ENCODE measurements at regions not wholly inside any gene's neighbourhood (a gene's known extent, or its start where the extent isn't known, plus 50 kb on each side); places are given as distances from the start of the nearest gene placed in this dataset.

- Mint-ChIP-seq H3K4me1 (no peaks in the 10 kb centered on the region), H3K36me3 (peaks cover 8% of the 10 kb centered on the region), H3K9me3 (peaks cover 7 to 8% of the 10 kb centered on the region in 2 donors), H3K27me3 (ENCODE audit: low read depth in 2 of 2) (no peaks in the 10 kb centered on the region), H3K27ac (no peak overlapping the region), H3K4me3 (no peak overlapping the region)
- 71% methylated on average over 2 of the region's 2 CpGs for WGBS (ENCODE audit: insufficient coverage)
- Histone ChIP-seq H3K9me3 (ENCODE audit: control insufficient read depth, insufficient read depth, low read length) (no peaks in the 10 kb centered on the region), H3K36me3 (ENCODE audit: control insufficient read depth, insufficient read depth, low read length) (no peaks in the 10 kb centered on the region), H3K27ac (ENCODE audit: low read length) (no peak overlapping the region), H3K4me3 (ENCODE audit: low read length) (no peak overlapping the region), H3K27me3 (ENCODE audit: control insufficient read depth, insufficient read depth, low read length) (no peaks in the 10 kb centered on the region), H3K4me1 (ENCODE audit: control insufficient read depth, insufficient read depth, low read length) (no peaks in the 10 kb centered on the region)
- no peak for DNase-seq
- no peak for TF ChIP-seq CTCF (IDR thresholded peaks at IDR 0.05)
- intact Hi-C loops (cut with micrococcal nuclease), result no loop called here
- ATAC-seq, result no peak
Measured at GRCh38 chr6:8780653-8781052, 345.3 kb upstream of the SLC35B3 start.

GRCh38 chr6:8764733-8765132, 329.4 kb upstream of the SLC35B3 start:
- H3K27ac ChIP-seq (ENCODE audit: low read length), result no peak overlapping the region
- no peak for TF ChIP-seq CTCF (IDR thresholded peaks at IDR 0.05)
- no peaks in the 10 kb centered on the region for H3K4me1 ChIP-seq (ENCODE audit: control insufficient read depth, insufficient read depth, low read length)
- Mint-ChIP-seq H3K4me1 (no peaks in the 10 kb centered on the region), H3K36me3 (no peaks in the 10 kb centered on the region), H3K9me3 (peaks cover 4 to 5% of the 10 kb centered on the region in 2 donors), H3K27me3 (ENCODE audit: low read depth in 2 of 2) (no peaks in the 10 kb centered on the region), H3K27ac (no peak overlapping the region), H3K4me3 (no peak overlapping the region)
- DNase-seq (no peak), ATAC-seq (no peak)
- H3K4me3 ChIP-seq (ENCODE audit: low read length), result no peak overlapping the region
- H3K27me3 ChIP-seq (ENCODE audit: control insufficient read depth, insufficient read depth, low read length), result no peaks in the 10 kb centered on the region
- intact Hi-C loops (cut with micrococcal nuclease), result no loop called here
- H3K9me3 ChIP-seq (ENCODE audit: control insufficient read depth, insufficient read depth, low read length), result peaks cover 4% of the 10 kb centered on the region
- H3K36me3 ChIP-seq (ENCODE audit: control insufficient read depth, insufficient read depth, low read length), result no peaks in the 10 kb centered on the region
- 58% methylated on average over 1 of the region's 1 CpG for WGBS (ENCODE audit: insufficient coverage)

GRCh38 chr6:8760951-8761350, 325.6 kb upstream of the SLC35B3 start:
- Histone ChIP-seq H3K27ac (ENCODE audit: low read length) (no peak overlapping the region), H3K4me1 (ENCODE audit: control insufficient read depth, insufficient read depth, low read length) (no peaks in the 10 kb centered on the region), H3K9me3 (ENCODE audit: control insufficient read depth, insufficient read depth, low read length) (peaks cover 4% of the 10 kb centered on the region), H3K27me3 (ENCODE audit: control insufficient read depth, insufficient read depth, low read length) (no peaks in the 10 kb centered on the region), H3K36me3 (ENCODE audit: control insufficient read depth, insufficient read depth, low read length) (no peaks in the 10 kb centered on the region), H3K4me3 (ENCODE audit: low read length) (no peak overlapping the region)
- no peaks in the 10 kb centered on the region for H3K4me1 Mint-ChIP-seq
- no peak for ATAC-seq
- DNase-seq, result no peak
- H3K27me3 Mint-ChIP-seq (ENCODE audit: low read depth in 2 of 2), result no peaks in the 10 kb centered on the region
- no peak for TF ChIP-seq CTCF (IDR thresholded peaks at IDR 0.05)
- 73% methylated on average over 1 of the region's 1 CpG for WGBS (ENCODE audit: insufficient coverage)
- H3K9me3 Mint-ChIP-seq, result peaks cover 4 to 6% of the 10 kb centered on the region in 2 donors
- H3K4me3 Mint-ChIP-seq, result no peak overlapping the region
- intact Hi-C loops (cut with micrococcal nuclease), result no loop called here
- no peaks in the 10 kb centered on the region for H3K36me3 Mint-ChIP-seq
- no peak overlapping the region for H3K27ac Mint-ChIP-seq

GRCh38 chr6:8758412-8758811, 323.1 kb upstream of the SLC35B3 start:
- no peak for ATAC-seq
- Mint-ChIP-seq H3K9me3 (peaks cover 6 to 8% of the 10 kb centered on the region in 2 donors), H3K36me3 (no peaks in the 10 kb centered on the region), H3K4me1 (no peaks in the 10 kb centered on the region), H3K27me3 (ENCODE audit: low read depth in 2 of 2) (no peaks in the 10 kb centered on the region), H3K4me3 (no peak overlapping the region), H3K27ac (no peak overlapping the region)
- Histone ChIP-seq H3K4me3 (ENCODE audit: low read length) (no peak overlapping the region), H3K27me3 (ENCODE audit: control insufficient read depth, insufficient read depth, low read length) (no peaks in the 10 kb centered on the region), H3K36me3 (ENCODE audit: control insufficient read depth, insufficient read depth, low read length) (no peaks in the 10 kb centered on the region), H3K4me1 (ENCODE audit: control insufficient read depth, insufficient read depth, low read length) (no peaks in the 10 kb centered on the region), H3K27ac (ENCODE audit: low read length) (no peak overlapping the region), H3K9me3 (ENCODE audit: control insufficient read depth, insufficient read depth, low read length) (peaks cover 4% of the 10 kb centered on the region)
- DNase-seq, result no peak
- intact Hi-C loops (cut with micrococcal nuclease), result no loop called here
- 88% methylated on average over 2 of the region's 4 CpGs for WGBS (ENCODE audit: insufficient coverage)
- no peak for TF ChIP-seq CTCF (IDR thresholded peaks at IDR 0.05)

Measured in natural killer cell (primary cell).